ENCODE measurements at regions not wholly inside any gene's neighbourhood (a gene's known extent, or its start where the extent isn't known, plus 50 kb on each side); places are given as distances from the start of the nearest gene placed in this dataset.

GRCh38 chr3:1892459-1892858, 206.2 kb upstream of the CNTN4 start:
- TF ChIP-seq SMC3 (conservative IDR thresholded peaks at IDR 0.05; ENCODE audit: poor library complexity) (no peak), CTCF (IDR thresholded peaks at IDR 0.05; ENCODE audit: poor library complexity, severe bottlenecking) (no peak), RAD21 (conservative IDR thresholded peaks at IDR 0.05) (no peak), EZH2 (IDR thresholded peaks at IDR 0.05; ENCODE audit: borderline replicate concordance, insufficient read depth, low read length, poor library complexity, severe bottlenecking) (no peak), MXI1 (conservative IDR thresholded peaks at IDR 0.05; ENCODE audit: poor library complexity, severe bottlenecking) (no peak), TAF1 (IDR thresholded peaks at IDR 0.05; ENCODE audit: low read depth) (no peak), EP300 (conservative IDR thresholded peaks at IDR 0.05; ENCODE audit: poor library complexity, severe bottlenecking) (no peak), REST (IDR thresholded peaks at IDR 0.05; ENCODE audit: borderline replicate concordance) (no peak)
